ENCODE measurements at regions not wholly inside any gene's neighbourhood (a gene's known extent, or its start where the extent isn't known, plus 50 kb on each side); places are given as distances from the start of the nearest gene placed in this dataset.

DNA sequence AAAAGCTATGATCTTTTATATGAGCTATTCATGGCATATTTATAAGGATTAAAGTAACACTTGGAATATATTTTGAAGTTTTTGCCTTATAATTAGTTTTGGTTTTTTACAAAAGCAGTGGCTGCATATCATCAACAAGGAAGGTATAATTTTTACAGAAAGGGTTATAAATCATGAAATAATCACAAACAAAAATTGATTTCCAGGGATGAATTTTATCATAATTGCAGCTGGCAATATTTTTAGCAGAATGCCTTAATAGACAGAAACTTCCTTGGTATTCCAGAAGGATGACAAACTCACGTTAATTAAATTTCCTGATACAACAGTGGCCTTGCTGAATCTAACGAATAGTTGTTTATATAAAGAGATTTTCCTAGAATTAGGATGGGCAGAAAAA is 260.5 kb upstream of the SLC39A10 start:
- BruUV-seq (replicated peaks), result no TSS peak
- DNase-seq, result no peak
- Histone ChIP-seq H3K36me3 (ENCODE audit: low read depth) (no peaks in the 10 kb centered on the region), H3K4me1 (replicated peaks; ENCODE audit: insufficient read depth) (no peaks in the 10 kb centered on the region), H3K27me3 (ENCODE audit: insufficient read depth, low read depth) (no peaks in the 10 kb centered on the region), H3K4me2 (no peak overlapping the region), H4K20me1 (ENCODE audit: insufficient read depth) (no peaks in the 10 kb centered on the region), H3K9me3 (ENCODE audit: insufficient read depth, low read depth) (no peaks in the 10 kb centered on the region), H3F3A (ENCODE audit: insufficient read depth, low read depth) (no peaks in the 10 kb centered on the region), H3K9me2 (ENCODE audit: insufficient read depth) (no peaks in the 10 kb centered on the region), H3K4me3 (no peak overlapping the region), H2AFZ (no peak overlapping the region), H3K27ac (no peak overlapping the region), H3K79me2 (ENCODE audit: low read depth) (no peaks in the 10 kb centered on the region)
- intact Hi-C loops (cut with micrococcal nuclease; ENCODE audit: unreplicated experiment), result no loop called here
- ChIA-PET POLR2A (ENCODE audit: unreplicated experiment) (no interaction called here), CTCF (no interaction called here)
- TF ChIP-seq, protein P1, sequence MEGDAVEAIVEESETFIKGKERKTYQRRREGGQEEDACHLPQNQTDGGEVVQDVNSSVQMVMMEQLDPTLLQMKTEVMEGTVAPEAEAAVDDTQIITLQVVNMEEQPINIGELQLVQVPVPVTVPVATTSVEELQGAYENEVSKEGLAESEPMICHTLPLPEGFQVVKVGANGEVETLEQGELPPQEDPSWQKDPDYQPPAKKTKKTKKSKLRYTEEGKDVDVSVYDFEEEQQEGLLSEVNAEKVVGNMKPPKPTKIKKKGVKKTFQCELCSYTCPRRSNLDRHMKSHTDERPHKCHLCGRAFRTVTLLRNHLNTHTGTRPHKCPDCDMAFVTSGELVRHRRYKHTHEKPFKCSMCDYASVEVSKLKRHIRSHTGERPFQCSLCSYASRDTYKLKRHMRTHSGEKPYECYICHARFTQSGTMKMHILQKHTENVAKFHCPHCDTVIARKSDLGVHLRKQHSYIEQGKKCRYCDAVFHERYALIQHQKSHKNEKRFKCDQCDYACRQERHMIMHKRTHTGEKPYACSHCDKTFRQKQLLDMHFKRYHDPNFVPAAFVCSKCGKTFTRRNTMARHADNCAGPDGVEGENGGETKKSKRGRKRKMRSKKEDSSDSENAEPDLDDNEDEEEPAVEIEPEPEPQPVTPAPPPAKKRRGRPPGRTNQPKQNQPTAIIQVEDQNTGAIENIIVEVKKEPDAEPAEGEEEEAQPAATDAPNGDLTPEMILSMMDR (conservative IDR thresholded peaks at IDR 0.05), result no peak
- TF ChIP-seq EZH2 (IDR thresholded peaks at IDR 0.05; ENCODE audit: low read depth), result no peak

DNA sequence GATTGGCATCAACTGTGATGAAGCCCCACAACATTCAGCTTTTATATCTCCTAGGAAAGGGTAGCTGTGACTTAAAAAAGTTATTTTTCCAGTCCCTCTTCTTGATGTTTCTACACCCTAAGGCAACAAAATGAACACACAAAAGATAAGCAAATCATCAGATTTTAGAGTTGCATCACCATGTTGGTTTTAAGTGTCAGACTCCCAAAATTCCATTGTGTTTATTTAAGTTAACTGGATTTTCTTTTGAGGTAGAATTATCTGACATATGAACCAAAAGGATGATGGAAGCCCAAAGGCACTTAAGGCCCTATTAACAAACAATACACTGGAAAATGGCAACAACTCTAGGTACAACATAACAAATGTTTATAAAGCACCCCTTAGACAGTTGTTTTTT is 261.7 kb upstream of the SLC39A10 start:
- intact Hi-C loops (cut with micrococcal nuclease; ENCODE audit: unreplicated experiment), result no loop called here
- H2AFZ ChIP-seq, result no peak overlapping the region

DNA sequence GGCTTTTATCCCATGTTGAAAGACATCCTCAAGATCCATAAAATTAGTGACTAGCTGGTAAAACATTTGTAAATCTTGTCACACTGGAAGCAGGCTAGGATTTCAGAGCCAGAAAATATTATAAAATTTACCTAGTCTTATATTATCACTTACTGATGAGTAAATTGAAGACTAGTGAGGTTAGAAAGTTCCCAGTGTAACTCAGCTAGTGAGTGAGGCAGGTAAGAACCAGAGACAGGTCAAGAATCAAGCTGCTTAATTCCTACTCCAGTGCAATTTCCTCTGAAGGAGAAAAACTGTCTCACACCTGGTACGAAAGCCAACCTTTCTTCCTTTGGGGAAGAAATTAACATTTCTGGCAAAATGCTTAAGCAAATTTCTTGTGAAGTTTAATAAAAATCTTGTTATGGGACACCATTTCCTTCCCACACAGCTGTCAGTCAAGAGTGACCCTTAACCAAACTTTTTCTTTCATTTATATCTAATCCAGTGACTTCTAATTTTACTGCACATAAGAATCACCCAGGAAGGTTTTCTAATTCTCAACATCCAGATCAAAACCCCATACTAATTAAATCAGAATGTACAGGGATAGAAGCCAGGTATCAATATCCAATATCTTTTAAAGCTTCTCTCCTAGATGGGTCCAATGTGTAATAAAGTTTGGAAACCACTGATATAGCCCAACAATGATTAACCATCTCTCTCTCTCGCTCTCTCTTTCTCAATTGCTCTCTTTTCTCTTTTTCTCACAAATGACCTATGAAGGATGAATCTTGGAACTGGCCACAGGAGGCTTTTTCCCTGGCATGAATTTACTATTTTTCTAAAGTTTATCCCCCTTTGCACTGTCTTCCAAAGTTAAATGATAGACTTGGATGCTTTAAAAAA is 264.3 kb upstream of the SLC39A10 start:
- Histone ChIP-seq H3K79me2 (ENCODE audit: low read depth) (no peaks in the 10 kb centered on the region), H3K4me2 (no peak overlapping the region), H2AFZ (no peak overlapping the region), H3K27ac (no peak overlapping the region), H4K20me1 (ENCODE audit: insufficient read depth) (no peaks in the 10 kb centered on the region), H3F3A (ENCODE audit: insufficient read depth, low read depth) (no peaks in the 10 kb centered on the region), H3K36me3 (ENCODE audit: low read depth) (no peaks in the 10 kb centered on the region), H3K9me3 (ENCODE audit: insufficient read depth, low read depth) (no peaks in the 10 kb centered on the region), H3K9me2 (ENCODE audit: insufficient read depth) (no peaks in the 10 kb centered on the region), H3K4me3 (no peak overlapping the region), H3K4me1 (replicated peaks; ENCODE audit: insufficient read depth) (no peaks in the 10 kb centered on the region), H3K27me3 (ENCODE audit: insufficient read depth, low read depth) (no peaks in the 10 kb centered on the region)
- DNase-seq, result no peak
- ChIA-PET CTCF (no interaction called here), POLR2A (ENCODE audit: unreplicated experiment) (no interaction called here)
- intact Hi-C loops (cut with micrococcal nuclease; ENCODE audit: unreplicated experiment), result no loop called here
- BruUV-seq (replicated peaks), result no TSS peak
- no peak for TF ChIP-seq EZH2 (IDR thresholded peaks at IDR 0.05; ENCODE audit: low read depth)
- TF ChIP-seq, protein P1 (conservative IDR thresholded peaks at IDR 0.05), result no peak

More for the DNA sequence above, 261.7 kb upstream of the SLC39A10 start:
- ChIA-PET CTCF (no interaction called here), POLR2A (ENCODE audit: unreplicated experiment) (no interaction called here)
- H3K79me2 ChIP-seq (ENCODE audit: low read depth), result no peaks in the 10 kb centered on the region
- no peaks in the 10 kb centered on the region for H3K9me2 ChIP-seq (ENCODE audit: insufficient read depth)
- H3K36me3 ChIP-seq (ENCODE audit: low read depth), result no peaks in the 10 kb centered on the region
- TF ChIP-seq, protein P1 (conservative IDR thresholded peaks at IDR 0.05), result no peak
- TF ChIP-seq EZH2 (IDR thresholded peaks at IDR 0.05; ENCODE audit: low read depth), result no peak
- H4K20me1 ChIP-seq (ENCODE audit: insufficient read depth), result no peaks in the 10 kb centered on the region
- no peak overlapping the region for H3K27ac ChIP-seq
- no TSS peak for BruUV-seq (replicated peaks)
- H3K4me2 ChIP-seq, result no peak overlapping the region
- H3K4me1 ChIP-seq (replicated peaks; ENCODE audit: insufficient read depth), result no peaks in the 10 kb centered on the region
- H3F3A ChIP-seq (ENCODE audit: insufficient read depth, low read depth), result no peaks in the 10 kb centered on the region
- DNase-seq, result no peak
- H3K9me3 ChIP-seq (ENCODE audit: insufficient read depth, low read depth), result no peaks in the 10 kb centered on the region
- H3K27me3 ChIP-seq (ENCODE audit: insufficient read depth, low read depth), result no peaks in the 10 kb centered on the region
- H3K4me3 ChIP-seq, result no peak overlapping the region

Data from PC-9 (cell line).